ENCODE measurements at regions not wholly inside any gene's neighbourhood (a gene's known extent, or its start where the extent isn't known, plus 50 kb on each side); places are given as distances from the start of the nearest gene placed in this dataset.

GRCh38 chr1:244137276-244137675 is 86.2 kb downstream of the ZBTB18 start:
- no peaks in the 10 kb centered on the region for H3F3A ChIP-seq (ENCODE audit: control insufficient read depth, insufficient read depth)
- H3K36me3 ChIP-seq (ENCODE audit: control insufficient read depth, low read length), result no peaks in the 10 kb centered on the region
- H3K79me2 ChIP-seq (ENCODE audit: control insufficient read depth, low read length), result no peaks in the 10 kb centered on the region
- TF ChIP-seq, protein P1, sequence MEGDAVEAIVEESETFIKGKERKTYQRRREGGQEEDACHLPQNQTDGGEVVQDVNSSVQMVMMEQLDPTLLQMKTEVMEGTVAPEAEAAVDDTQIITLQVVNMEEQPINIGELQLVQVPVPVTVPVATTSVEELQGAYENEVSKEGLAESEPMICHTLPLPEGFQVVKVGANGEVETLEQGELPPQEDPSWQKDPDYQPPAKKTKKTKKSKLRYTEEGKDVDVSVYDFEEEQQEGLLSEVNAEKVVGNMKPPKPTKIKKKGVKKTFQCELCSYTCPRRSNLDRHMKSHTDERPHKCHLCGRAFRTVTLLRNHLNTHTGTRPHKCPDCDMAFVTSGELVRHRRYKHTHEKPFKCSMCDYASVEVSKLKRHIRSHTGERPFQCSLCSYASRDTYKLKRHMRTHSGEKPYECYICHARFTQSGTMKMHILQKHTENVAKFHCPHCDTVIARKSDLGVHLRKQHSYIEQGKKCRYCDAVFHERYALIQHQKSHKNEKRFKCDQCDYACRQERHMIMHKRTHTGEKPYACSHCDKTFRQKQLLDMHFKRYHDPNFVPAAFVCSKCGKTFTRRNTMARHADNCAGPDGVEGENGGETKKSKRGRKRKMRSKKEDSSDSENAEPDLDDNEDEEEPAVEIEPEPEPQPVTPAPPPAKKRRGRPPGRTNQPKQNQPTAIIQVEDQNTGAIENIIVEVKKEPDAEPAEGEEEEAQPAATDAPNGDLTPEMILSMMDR (IDR thresholded peaks at IDR 0.05; ENCODE audit: low read depth, low read length, poor library complexity, severe bottlenecking), result no peak
- no peak for TF ChIP-seq EZH2phosphoT487 (IDR thresholded peaks at IDR 0.05; ENCODE audit: borderline replicate concordance, low read length)
- H4K20me1 ChIP-seq (ENCODE audit: control insufficient read depth, insufficient read depth, low read depth, low read length), result no peaks in the 10 kb centered on the region
- H3K4me2 ChIP-seq (ENCODE audit: low read length), result no peak overlapping the region
- H3K27ac ChIP-seq (ENCODE audit: low read depth, low read length), result no peak overlapping the region
- no peaks in the 10 kb centered on the region for H3K9me2 ChIP-seq (replicated peaks; ENCODE audit: control insufficient read depth, low read length)
- peaks cover 8% of the 10 kb centered on the region for H3K27me3 ChIP-seq (ENCODE audit: control insufficient read depth, low read length)
- no peaks in the 10 kb centered on the region for H3K9me3 ChIP-seq (ENCODE audit: control insufficient read depth, insufficient read depth, low read length)
- H3K4me3 ChIP-seq (ENCODE audit: low read length), result no peak overlapping the region
- H3K4me1 ChIP-seq (ENCODE audit: control insufficient read depth, low read length), result no peaks in the 10 kb centered on the region

DNA sequence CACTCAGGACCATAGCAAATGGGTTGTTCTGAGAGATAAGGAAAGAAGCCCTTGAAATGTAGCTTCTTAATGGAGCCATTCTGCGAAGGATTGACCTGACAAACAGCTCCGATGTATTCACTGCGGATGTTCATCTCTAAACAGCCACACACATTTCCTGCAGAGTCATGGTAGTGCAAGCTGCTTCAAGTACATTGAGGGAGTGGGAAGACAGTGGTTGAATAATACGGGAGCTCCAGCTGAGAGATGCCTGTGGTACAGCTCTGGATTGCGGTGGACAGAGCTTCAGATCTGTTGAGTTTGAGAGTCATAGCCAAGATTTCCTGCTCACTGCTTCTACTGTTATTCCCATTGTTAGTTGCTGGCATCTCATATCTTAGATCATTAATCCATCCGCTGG is 86.6 kb downstream of the ZBTB18 start:
- Histone ChIP-seq H3K27me3 (ENCODE audit: control insufficient read depth, low read length) (peaks cover 8% of the 10 kb centered on the region), H3K9me3 (ENCODE audit: control insufficient read depth, insufficient read depth, low read length) (no peaks in the 10 kb centered on the region), H4K20me1 (ENCODE audit: control insufficient read depth, insufficient read depth, low read depth, low read length) (no peaks in the 10 kb centered on the region), H3K4me3 (ENCODE audit: low read length) (no peak overlapping the region), H3K27ac (ENCODE audit: low read depth, low read length) (no peak overlapping the region), H3K4me1 (ENCODE audit: control insufficient read depth, low read length) (no peaks in the 10 kb centered on the region), H3K79me2 (ENCODE audit: control insufficient read depth, low read length) (no peaks in the 10 kb centered on the region), H3K36me3 (ENCODE audit: control insufficient read depth, low read length) (no peaks in the 10 kb centered on the region), H3K4me2 (ENCODE audit: low read length) (no peak overlapping the region), H3K9me2 (replicated peaks; ENCODE audit: control insufficient read depth, low read length) (no peaks in the 10 kb centered on the region), H3F3A (ENCODE audit: control insufficient read depth, insufficient read depth) (no peaks in the 10 kb centered on the region)
- no peak for TF ChIP-seq EZH2phosphoT487 (IDR thresholded peaks at IDR 0.05; ENCODE audit: borderline replicate concordance, low read length)
- TF ChIP-seq, protein P1 (IDR thresholded peaks at IDR 0.05; ENCODE audit: low read depth, low read length, poor library complexity, severe bottlenecking), result no peak

DNA sequence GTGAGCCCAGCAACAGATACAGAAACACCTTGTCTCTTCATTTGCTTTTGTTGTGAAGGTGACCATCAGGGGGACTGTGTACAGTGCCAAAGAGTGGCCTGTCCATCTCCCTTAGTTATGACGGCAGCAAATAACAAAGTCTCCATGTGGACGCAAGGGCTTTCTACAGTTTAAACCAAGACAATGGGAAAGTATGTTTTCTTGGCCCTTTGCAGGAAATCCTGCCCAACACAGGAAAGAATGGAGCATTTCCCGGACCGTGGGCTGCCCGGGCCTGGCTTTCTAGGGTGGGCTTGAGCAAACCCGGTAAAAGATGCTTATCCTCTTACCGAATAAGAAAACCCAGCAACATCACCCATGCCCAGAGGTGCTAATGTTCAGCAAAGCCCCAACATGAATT is 87.3 kb downstream of the ZBTB18 start:
- no peaks in the 10 kb centered on the region for H3K9me2 ChIP-seq (replicated peaks; ENCODE audit: control insufficient read depth, low read length)
- TF ChIP-seq EZH2phosphoT487 (IDR thresholded peaks at IDR 0.05; ENCODE audit: borderline replicate concordance, low read length), result no peak
- TF ChIP-seq, protein P1 (IDR thresholded peaks at IDR 0.05; ENCODE audit: low read depth, low read length, poor library complexity, severe bottlenecking), result no peak
- H3K4me1 ChIP-seq (ENCODE audit: control insufficient read depth, low read length), result no peaks in the 10 kb centered on the region
- H3K27ac ChIP-seq (ENCODE audit: low read depth, low read length), result no peak overlapping the region
- no peaks in the 10 kb centered on the region for H4K20me1 ChIP-seq (ENCODE audit: control insufficient read depth, insufficient read depth, low read depth, low read length)
- no peak overlapping the region for H3K4me3 ChIP-seq (ENCODE audit: low read length)
- no peak overlapping the region for H3K4me2 ChIP-seq (ENCODE audit: low read length)
- peaks cover 6% of the 10 kb centered on the region for H3K27me3 ChIP-seq (ENCODE audit: control insufficient read depth, low read length)
- no peaks in the 10 kb centered on the region for H3K36me3 ChIP-seq (ENCODE audit: control insufficient read depth, low read length)
- H3F3A ChIP-seq (ENCODE audit: control insufficient read depth, insufficient read depth), result no peaks in the 10 kb centered on the region
- H3K9me3 ChIP-seq (ENCODE audit: control insufficient read depth, insufficient read depth, low read length), result no peaks in the 10 kb centered on the region
- no peaks in the 10 kb centered on the region for H3K79me2 ChIP-seq (ENCODE audit: control insufficient read depth, low read length)

DNA sequence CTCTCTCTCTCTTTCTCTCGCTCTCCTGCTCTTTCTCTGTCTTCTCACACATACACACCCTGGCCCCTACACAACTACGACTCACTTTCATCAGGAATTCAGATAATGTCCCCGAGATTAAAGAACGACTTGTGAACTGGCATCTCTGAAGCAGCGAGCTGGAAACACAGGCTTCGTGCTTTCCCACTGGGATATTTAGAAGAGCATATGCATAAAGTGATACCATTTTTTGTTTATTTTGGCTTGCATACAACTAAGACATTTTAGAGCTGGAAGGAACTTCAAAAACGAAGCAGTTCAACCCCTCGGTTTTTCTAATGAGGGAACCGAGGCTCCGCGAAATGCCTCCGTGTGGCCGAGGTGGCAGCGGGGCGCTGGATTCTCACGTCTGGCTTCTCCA is 88.6 kb downstream of the ZBTB18 start:
- no peaks in the 10 kb centered on the region for H3F3A ChIP-seq (ENCODE audit: control insufficient read depth, insufficient read depth)
- no peaks in the 10 kb centered on the region for H3K36me3 ChIP-seq (ENCODE audit: control insufficient read depth, low read length)
- H3K9me3 ChIP-seq (ENCODE audit: control insufficient read depth, insufficient read depth, low read length), result no peaks in the 10 kb centered on the region
- H3K9me2 ChIP-seq (replicated peaks; ENCODE audit: control insufficient read depth, low read length), result no peaks in the 10 kb centered on the region
- H3K4me1 ChIP-seq (ENCODE audit: control insufficient read depth, low read length), result no peaks in the 10 kb centered on the region
- no peak overlapping the region for H3K4me2 ChIP-seq (ENCODE audit: low read length)
- no peak overlapping the region for H3K4me3 ChIP-seq (ENCODE audit: low read length)
- no peaks in the 10 kb centered on the region for H3K27me3 ChIP-seq (ENCODE audit: control insufficient read depth, low read length)
- H4K20me1 ChIP-seq (ENCODE audit: control insufficient read depth, insufficient read depth, low read depth, low read length), result no peaks in the 10 kb centered on the region
- no peak overlapping the region for H3K27ac ChIP-seq (ENCODE audit: low read depth, low read length)
- no peak for TF ChIP-seq EZH2phosphoT487 (IDR thresholded peaks at IDR 0.05; ENCODE audit: borderline replicate concordance, low read length)
- TF ChIP-seq, protein P1 (IDR thresholded peaks at IDR 0.05; ENCODE audit: low read depth, low read length, poor library complexity, severe bottlenecking), result no peak
- no peaks in the 10 kb centered on the region for H3K79me2 ChIP-seq (ENCODE audit: control insufficient read depth, low read length)
